ENCODE measurements at regions not wholly inside any gene's neighbourhood (a gene's known extent, or its start where the extent isn't known, plus 50 kb on each side); places are given as distances from the start of the nearest gene placed in this dataset.
A peak's percentile ranks its signal among the peaks of the same experiment; 100 is the strongest.

DNA sequence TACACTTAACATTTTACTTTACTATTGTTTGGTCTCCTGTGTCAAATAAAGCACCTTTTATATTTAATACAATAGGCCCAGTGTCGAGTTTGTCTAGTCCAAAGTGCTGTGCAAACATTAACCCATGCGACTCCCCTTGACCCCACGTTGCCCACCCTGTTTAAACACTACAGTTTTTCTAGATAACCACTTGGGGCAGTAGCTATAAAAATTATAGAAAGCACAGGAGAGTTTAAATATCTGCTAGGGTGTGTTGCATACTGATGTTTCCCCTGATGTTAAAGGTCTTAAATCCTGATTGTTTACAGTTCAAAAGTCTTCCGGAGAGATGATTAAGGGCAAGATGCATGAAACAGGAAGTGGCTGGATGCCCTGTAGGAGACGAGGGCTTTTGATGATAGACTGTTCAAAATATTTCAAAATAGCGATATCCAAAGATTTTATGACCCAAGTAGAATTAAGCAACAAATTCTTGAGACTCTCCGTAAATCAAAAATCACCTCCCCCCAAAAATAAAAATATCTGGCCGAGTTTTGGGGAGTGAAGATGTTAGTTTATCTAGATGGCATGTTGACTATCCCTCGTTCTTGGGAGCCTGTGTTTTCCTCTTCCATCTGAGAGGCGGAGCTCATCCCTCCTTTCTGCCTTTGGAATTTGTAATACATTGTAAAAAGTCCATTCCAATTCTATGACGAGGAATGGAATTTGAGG is 167.1 kb downstream of the FGF9 start:
- Histone ChIP-seq H2BK5ac (ENCODE audit: low read length) (no peak overlapping the region), H3K79me2 (ENCODE audit: control insufficient read depth, insufficient read depth, low read length) (no peaks in the 10 kb centered on the region), H3K4me2 (ENCODE audit: low read length) (no peak overlapping the region), H3K9ac (ENCODE audit: low read length) (no peak overlapping the region), H2AK5ac (ENCODE audit: low read length) (no peak overlapping the region), H3K27ac (ENCODE audit: low read depth, low read length) (no peak overlapping the region), H3K4me1 (ENCODE audit: control insufficient read depth, low read depth, low read length) (no peaks in the 10 kb centered on the region), H3K4ac (ENCODE audit: low read depth, low read length) (no peak overlapping the region), H3K56ac (ENCODE audit: low read length) (no peak overlapping the region), H3K4me3 (ENCODE audit: low read length) (no peak overlapping the region), H3K36me3 (ENCODE audit: control insufficient read depth, insufficient read depth, low read length) (no peaks in the 10 kb centered on the region), H2BK15ac (replicated peaks; ENCODE audit: low read depth) (no peak overlapping the region), H3K23ac (ENCODE audit: low read length) (no peak overlapping the region), H3K79me1 (ENCODE audit: low read length) (no peaks in the 10 kb centered on the region), H3K18ac (ENCODE audit: low read length) (peak overlapping the region; percentile 28), H4K8ac (ENCODE audit: low read depth, low read length) (no peak overlapping the region), H4K5ac (ENCODE audit: low read length) (no peak overlapping the region), H2BK120ac (ENCODE audit: low read depth, low read length) (no peak overlapping the region), H3K27me3 (ENCODE audit: insufficient read depth, low read length, poor library complexity) (no peaks in the 10 kb centered on the region)
- no CpG with 5 or more reads among the region's 11 CpGs for WGBS (ENCODE audit: extremely low coverage, insufficient coverage, low lambda C conversion rate)
- peak; percentile 74 for DNase-seq

DNA sequence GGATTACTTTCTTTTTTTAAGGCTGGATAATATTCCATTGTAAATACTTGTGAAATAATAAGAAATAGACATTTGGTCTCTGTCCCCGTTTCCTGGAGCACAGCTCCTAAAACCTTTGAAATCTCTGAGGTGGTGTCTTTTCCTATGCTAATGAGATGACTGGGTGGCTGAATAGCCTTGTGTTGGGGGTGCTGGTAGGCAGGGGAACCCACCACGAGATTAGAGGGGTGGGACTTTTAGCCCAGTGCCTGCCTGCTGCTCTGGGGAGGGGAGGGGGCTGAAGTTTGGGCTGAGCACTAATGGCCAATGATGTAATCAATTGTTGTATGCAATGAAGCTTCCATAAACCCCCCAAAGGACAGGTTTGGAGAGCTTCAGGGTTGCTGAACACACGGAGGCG is 175.7 kb downstream of the FGF9 start:
- Histone ChIP-seq H3K9ac (ENCODE audit: low read length) (no peak overlapping the region), H3K4me1 (ENCODE audit: control insufficient read depth, low read depth, low read length) (no peaks in the 10 kb centered on the region), H3K27ac (ENCODE audit: low read depth, low read length) (no peak overlapping the region), H3K36me3 (ENCODE audit: control insufficient read depth, insufficient read depth, low read length) (no peaks in the 10 kb centered on the region), H3K56ac (ENCODE audit: low read length) (no peak overlapping the region), H3K4ac (ENCODE audit: low read depth, low read length) (no peak overlapping the region), H2AK5ac (ENCODE audit: low read length) (no peak overlapping the region), H3K23ac (ENCODE audit: low read length) (no peak overlapping the region), H2BK5ac (ENCODE audit: low read length) (no peak overlapping the region), H3K4me2 (ENCODE audit: low read length) (no peak overlapping the region), H3K79me1 (ENCODE audit: low read length) (no peaks in the 10 kb centered on the region), H3K79me2 (ENCODE audit: control insufficient read depth, insufficient read depth, low read length) (no peaks in the 10 kb centered on the region), H3K4me3 (ENCODE audit: low read length) (no peak overlapping the region), H3K27me3 (ENCODE audit: insufficient read depth, low read length, poor library complexity) (no peaks in the 10 kb centered on the region), H2BK120ac (ENCODE audit: low read depth, low read length) (no peak overlapping the region), H3K18ac (ENCODE audit: low read length) (no peak overlapping the region), H2BK15ac (replicated peaks; ENCODE audit: low read depth) (no peak overlapping the region), H4K8ac (ENCODE audit: low read depth, low read length) (no peak overlapping the region), H4K5ac (ENCODE audit: low read length) (no peak overlapping the region)
- no peak for DNase-seq
- no CpG with 5 or more reads among the region's 4 CpGs for WGBS (ENCODE audit: extremely low coverage, insufficient coverage, low lambda C conversion rate)

DNA sequence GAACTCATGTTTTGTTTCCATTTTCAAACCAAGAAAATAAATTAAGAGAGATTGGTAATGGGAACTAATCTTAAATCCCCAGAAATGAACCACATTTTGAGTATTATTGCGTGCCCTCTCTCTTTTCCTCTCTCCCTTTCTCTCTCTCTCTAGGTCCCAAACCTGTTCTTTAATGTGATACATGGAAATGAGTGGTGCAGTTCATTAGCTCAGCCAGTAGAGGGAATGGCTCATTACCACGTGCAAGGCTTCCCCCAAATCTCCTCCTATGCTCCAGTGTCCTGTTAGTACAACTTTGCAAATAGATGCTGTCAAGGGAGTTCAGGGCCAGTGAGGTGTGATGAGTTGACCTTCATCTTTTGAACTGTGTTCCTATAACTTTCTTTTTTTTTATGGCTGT is 178.4 kb downstream of the FGF9 start:
- H3K4me2 ChIP-seq (ENCODE audit: low read length): no peak overlapping the region
- no peaks in the 10 kb centered on the region for H3K79me2 ChIP-seq (ENCODE audit: control insufficient read depth, insufficient read depth, low read length)
- H3K9ac ChIP-seq (ENCODE audit: low read length): no peak overlapping the region
- H4K5ac ChIP-seq (ENCODE audit: low read length): no peak overlapping the region
- no peaks in the 10 kb centered on the region for H3K79me1 ChIP-seq (ENCODE audit: low read length)
- H3K56ac ChIP-seq (ENCODE audit: low read length): no peak overlapping the region
- no peak overlapping the region for H3K4me3 ChIP-seq (ENCODE audit: low read length)
- no peak overlapping the region for H3K4ac ChIP-seq (ENCODE audit: low read depth, low read length)
- no CpG with 5 or more reads among the region's 2 CpGs for WGBS (ENCODE audit: extremely low coverage, insufficient coverage, low lambda C conversion rate)
- no peaks in the 10 kb centered on the region for H3K4me1 ChIP-seq (ENCODE audit: control insufficient read depth, low read depth, low read length)
- no peak overlapping the region for H3K27ac ChIP-seq (ENCODE audit: low read depth, low read length)
- no peak overlapping the region for H2BK15ac ChIP-seq (replicated peaks; ENCODE audit: low read depth)
- DNase-seq: peak; percentile 74
- H2BK120ac ChIP-seq (ENCODE audit: low read depth, low read length): no peak overlapping the region
- H4K8ac ChIP-seq (ENCODE audit: low read depth, low read length): no peak overlapping the region
- H3K36me3 ChIP-seq (ENCODE audit: control insufficient read depth, insufficient read depth, low read length): no peaks in the 10 kb centered on the region
- no peak overlapping the region for H2BK5ac ChIP-seq (ENCODE audit: low read length)
- H2AK5ac ChIP-seq (ENCODE audit: low read length): no peak overlapping the region
- no peaks in the 10 kb centered on the region for H3K27me3 ChIP-seq (ENCODE audit: insufficient read depth, low read length, poor library complexity)
- no peak overlapping the region for H3K18ac ChIP-seq (ENCODE audit: low read length)
- no peak overlapping the region for H3K23ac ChIP-seq (ENCODE audit: low read length)

DNA sequence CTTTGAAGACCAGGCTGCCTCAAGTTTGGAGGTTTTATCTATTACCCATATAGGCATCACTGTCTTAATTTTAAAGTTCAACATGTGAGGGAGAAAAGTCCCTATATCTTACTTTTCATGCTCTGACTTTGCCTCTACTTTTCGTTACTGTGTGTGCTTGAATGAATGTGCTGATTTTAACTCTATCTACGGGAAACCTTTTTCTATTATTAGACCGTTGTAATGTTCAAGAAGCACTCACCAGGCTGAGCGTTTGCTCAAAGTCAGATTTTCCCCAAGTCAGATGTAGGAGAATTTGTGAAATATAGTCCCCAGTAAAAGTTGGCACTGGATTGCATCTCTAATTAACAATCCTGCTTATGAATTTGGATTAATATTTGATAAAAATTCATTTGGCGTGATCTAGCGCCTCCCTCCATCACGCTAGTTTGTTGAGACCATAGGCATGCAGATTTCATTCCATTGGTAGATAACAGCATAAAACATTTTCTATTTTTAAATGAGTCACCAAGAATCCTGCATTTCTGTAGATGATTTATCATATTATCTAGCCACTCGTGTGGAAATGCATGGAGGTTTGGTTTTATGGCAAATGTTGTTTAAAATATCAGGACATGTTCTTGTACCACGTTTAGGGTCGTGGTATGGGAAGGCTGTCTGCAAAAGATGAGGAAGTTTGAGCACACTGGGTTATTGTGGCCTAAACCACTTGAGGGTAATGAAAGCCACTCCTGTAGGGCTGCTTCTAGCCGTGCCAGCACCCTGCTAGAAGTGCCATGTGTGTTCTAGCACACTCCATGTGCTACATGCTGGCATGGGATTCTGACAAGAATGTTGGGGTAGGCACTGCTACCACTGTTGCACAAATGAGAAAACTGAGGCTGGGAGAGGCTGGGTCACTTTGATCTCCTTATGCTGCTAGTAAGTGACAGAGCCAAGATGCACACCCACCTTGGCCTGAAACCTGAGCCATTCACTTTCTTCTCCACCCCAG is 179.4 kb downstream of the FGF9 start:
- H3K79me1 ChIP-seq (ENCODE audit: low read length): no peaks in the 10 kb centered on the region
- no CpG with 5 or more reads among the region's 11 CpGs for WGBS (ENCODE audit: extremely low coverage, insufficient coverage, low lambda C conversion rate)
- H3K79me2 ChIP-seq (ENCODE audit: control insufficient read depth, insufficient read depth, low read length): no peaks in the 10 kb centered on the region
- no peak overlapping the region for H2BK120ac ChIP-seq (ENCODE audit: low read depth, low read length)
- no peak overlapping the region for H3K18ac ChIP-seq (ENCODE audit: low read length)
- no peaks in the 10 kb centered on the region for H3K4me1 ChIP-seq (ENCODE audit: control insufficient read depth, low read depth, low read length)
- H2BK5ac ChIP-seq (ENCODE audit: low read length): no peak overlapping the region
- no peak overlapping the region for H3K4me2 ChIP-seq (ENCODE audit: low read length)
- no peak overlapping the region for H2BK15ac ChIP-seq (replicated peaks; ENCODE audit: low read depth)
- H3K27me3 ChIP-seq (ENCODE audit: insufficient read depth, low read length, poor library complexity): no peaks in the 10 kb centered on the region
- no peak overlapping the region for H3K56ac ChIP-seq (ENCODE audit: low read length)
- no peak overlapping the region for H3K9ac ChIP-seq (ENCODE audit: low read length)
- no peak overlapping the region for H3K23ac ChIP-seq (ENCODE audit: low read length)
- DNase-seq: no peak
- H3K4ac ChIP-seq (ENCODE audit: low read depth, low read length): no peak overlapping the region
- no peak overlapping the region for H4K8ac ChIP-seq (ENCODE audit: low read depth, low read length)
- H3K36me3 ChIP-seq (ENCODE audit: control insufficient read depth, insufficient read depth, low read length): no peaks in the 10 kb centered on the region
- H4K5ac ChIP-seq (ENCODE audit: low read length): no peak overlapping the region
- H3K4me3 ChIP-seq (ENCODE audit: low read length): no peak overlapping the region
- no peak overlapping the region for H2AK5ac ChIP-seq (ENCODE audit: low read length)
- H3K27ac ChIP-seq (ENCODE audit: low read depth, low read length): no peak overlapping the region

DNA sequence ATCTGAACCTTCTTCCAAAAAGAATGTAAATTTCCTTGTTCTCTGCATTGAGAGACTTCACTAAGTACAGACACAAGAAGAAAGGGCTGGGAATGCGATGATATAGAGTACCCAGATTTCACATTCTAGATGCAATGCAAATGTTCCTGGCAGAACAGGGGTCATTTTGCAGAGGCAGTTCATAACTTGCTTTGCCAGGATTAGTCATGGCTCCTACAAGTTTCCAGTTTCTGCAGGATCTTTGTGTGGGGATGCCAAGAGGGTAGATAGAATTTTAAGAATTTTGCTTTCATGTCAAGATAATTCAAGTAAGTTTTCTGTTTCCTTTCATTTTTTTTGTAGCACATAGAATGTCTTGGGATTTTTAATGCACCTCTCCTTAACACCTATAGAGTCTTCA is 181.2 kb downstream of the FGF9 start:
- H3K79me1 ChIP-seq (ENCODE audit: low read length): no peaks in the 10 kb centered on the region
- H3K4me3 ChIP-seq (ENCODE audit: low read length): no peak overlapping the region
- H3K4me2 ChIP-seq (ENCODE audit: low read length): no peak overlapping the region
- no peak overlapping the region for H2BK15ac ChIP-seq (replicated peaks; ENCODE audit: low read depth)
- no peaks in the 10 kb centered on the region for H3K36me3 ChIP-seq (ENCODE audit: control insufficient read depth, insufficient read depth, low read length)
- no peaks in the 10 kb centered on the region for H3K27me3 ChIP-seq (ENCODE audit: insufficient read depth, low read length, poor library complexity)
- H3K18ac ChIP-seq (ENCODE audit: low read length): no peak overlapping the region
- no peak overlapping the region for H2BK5ac ChIP-seq (ENCODE audit: low read length)
- no peak overlapping the region for H3K27ac ChIP-seq (ENCODE audit: low read depth, low read length)
- no peak overlapping the region for H2BK120ac ChIP-seq (ENCODE audit: low read depth, low read length)
- no CpG with 5 or more reads among the region's 1 CpG for WGBS (ENCODE audit: extremely low coverage, insufficient coverage, low lambda C conversion rate)
- H2AK5ac ChIP-seq (ENCODE audit: low read length): no peak overlapping the region
- H3K4me1 ChIP-seq (ENCODE audit: control insufficient read depth, low read depth, low read length): no peaks in the 10 kb centered on the region
- DNase-seq: no peak
- no peak overlapping the region for H3K23ac ChIP-seq (ENCODE audit: low read length)
- no peak overlapping the region for H4K5ac ChIP-seq (ENCODE audit: low read length)
- no peak overlapping the region for H3K4ac ChIP-seq (ENCODE audit: low read depth, low read length)
- no peaks in the 10 kb centered on the region for H3K79me2 ChIP-seq (ENCODE audit: control insufficient read depth, insufficient read depth, low read length)
- H3K9ac ChIP-seq (ENCODE audit: low read length): no peak overlapping the region
- H3K56ac ChIP-seq (ENCODE audit: low read length): no peak overlapping the region
- H4K8ac ChIP-seq (ENCODE audit: low read depth, low read length): no peak overlapping the region
